Activated CD4-positive, alpha-beta T cell treated with anti-CD3 and anti-CD28 coated beads for 24 hours (primary cell): ENCODE measurements at regions not wholly inside any gene's neighbourhood (a gene's known extent, or its start where the extent isn't known, plus 50 kb on each side); places are given as distances from the start of the nearest gene placed in this dataset.

Experiments
- DNase-seq, 2 donors: peaks; one replicate each; pipeline ENCODE4 v3.0.0-alpha.2; 2020; ENCODE audit warnings: low read depth in 2 of 2

DNA sequence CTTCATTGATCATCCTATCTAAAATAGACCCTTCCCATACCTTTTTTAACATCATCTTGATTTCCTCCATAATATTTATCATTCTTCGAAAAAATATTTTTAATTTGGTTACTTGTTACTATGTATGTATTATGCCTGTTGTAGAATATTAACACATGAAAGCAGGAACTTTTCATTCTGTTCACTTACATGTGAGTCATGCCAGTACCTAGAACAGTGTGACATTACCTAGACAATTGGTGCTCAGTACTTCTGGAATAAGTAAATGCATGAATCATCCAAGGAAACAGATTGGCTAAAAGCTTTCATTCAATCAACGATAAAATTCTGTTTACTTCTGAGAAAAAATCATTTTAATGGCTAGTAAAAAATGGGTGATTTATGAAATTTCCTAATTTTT is 76.4 kb downstream of the CXXC4 start:
- DNase-seq = no peak

DNA sequence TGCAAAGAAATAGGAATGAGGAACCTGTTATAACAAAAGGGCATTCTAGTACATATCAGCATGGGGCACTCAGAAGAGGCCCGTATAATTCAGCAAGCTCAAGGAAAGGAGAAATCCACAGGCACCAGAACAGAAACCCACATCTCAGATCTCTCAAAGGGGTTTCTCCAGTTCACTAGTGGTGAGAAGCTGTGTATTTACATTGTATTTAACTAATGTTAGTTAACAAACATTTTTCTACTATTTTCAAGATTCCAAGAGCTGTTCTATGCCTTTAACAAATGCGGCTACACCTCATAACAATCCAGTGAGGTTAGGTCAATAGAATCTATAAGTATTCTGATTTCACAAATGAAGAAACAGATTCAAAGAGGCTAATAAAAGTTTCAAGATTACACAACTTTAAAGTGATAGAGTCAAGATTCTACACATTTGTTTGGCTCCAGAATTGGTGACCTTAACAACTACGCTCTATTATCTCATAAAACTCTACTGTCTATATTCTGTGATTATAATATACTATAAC is 77.3 kb downstream of the CXXC4 start:
- no peak for DNase-seq

DNA sequence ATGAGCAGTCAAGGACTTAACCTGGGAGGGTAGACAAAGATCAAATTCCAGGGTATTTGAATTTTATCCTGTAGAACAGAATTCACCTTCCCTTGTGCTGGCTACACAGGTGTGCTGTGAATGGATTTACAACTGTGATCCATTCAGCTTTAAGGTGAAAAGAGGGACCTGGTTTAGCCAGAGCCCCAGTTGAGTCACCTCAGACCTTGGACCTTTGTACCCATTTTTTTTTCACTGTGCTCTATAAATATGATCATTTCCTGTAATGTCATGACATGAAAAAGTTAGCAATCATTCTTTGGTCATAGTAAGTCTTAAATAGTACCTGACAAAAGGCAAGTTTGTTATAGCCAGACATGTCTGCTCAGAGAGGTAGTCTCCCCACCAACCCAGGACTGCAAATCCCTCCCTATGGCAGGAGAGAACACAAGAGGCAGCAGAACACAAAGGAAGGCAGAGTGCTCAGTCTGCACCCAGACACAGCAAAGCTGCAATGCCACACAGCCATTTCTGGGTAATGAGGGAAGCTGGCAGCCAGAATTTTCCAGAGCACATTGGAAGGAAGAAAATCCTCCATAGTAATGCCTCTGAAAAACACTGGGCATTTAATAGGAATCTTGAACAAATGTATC is 77.9 kb downstream of the CXXC4 start:
- no peak for DNase-seq

DNA sequence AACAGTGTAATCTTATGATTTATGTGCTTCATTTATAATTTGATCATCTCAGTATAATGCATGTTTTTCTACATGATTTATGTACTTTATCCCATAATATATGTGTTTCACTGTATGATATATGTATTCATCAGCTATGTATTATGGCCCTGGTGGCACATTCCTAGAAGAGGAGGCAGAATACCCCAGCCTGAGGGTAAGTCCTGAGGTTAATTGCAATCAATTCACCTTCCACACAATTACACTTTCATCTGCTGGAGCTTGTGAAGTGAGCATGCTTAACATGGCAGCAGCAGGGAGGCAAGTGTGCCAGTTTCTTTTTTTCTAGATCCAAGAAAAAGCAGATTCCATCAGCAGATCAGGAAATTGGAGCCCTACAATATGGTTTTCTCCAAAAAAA is 81.2 kb downstream of the CXXC4 start:
- no peak for DNase-seq

DNA sequence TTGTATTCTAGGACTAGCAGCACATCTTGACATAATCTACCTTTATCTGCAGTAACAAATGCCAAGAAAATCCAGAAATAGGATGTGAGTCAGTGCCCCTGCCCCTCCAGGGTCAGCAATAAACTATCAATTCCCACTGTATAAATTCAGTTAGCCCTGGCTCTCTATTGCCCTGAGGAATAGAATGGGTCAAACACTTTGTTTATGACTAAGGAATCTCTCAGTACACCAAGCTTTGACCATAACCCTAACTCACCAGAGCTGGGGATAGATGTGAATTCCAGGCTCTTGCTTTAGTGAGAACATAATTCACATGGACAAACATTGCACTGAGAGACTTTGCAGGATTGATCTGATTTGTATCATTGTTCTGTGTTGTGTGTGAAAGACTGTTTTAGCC is 82.3 kb downstream of the CXXC4 start:
- no peak for DNase-seq

DNA sequence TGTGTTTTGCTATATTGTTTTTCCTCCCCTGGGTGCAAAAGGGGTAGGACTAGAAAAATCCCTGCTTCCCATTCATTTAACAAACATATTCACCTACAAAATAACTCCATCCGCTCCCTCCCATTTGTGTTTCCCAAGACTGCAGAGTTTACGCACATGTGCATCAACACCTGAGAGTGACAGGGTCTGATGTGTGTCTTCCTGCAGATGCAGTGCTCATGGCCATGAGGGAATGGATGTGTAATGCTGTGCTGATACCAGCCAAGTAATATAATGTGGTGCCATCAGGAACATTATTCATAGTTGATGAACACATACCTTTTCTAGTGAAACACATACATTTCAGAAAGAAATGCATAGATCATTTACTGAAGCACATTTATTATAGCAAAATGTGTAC is 83.2 kb downstream of the CXXC4 start:
- no peak for DNase-seq

DNA sequence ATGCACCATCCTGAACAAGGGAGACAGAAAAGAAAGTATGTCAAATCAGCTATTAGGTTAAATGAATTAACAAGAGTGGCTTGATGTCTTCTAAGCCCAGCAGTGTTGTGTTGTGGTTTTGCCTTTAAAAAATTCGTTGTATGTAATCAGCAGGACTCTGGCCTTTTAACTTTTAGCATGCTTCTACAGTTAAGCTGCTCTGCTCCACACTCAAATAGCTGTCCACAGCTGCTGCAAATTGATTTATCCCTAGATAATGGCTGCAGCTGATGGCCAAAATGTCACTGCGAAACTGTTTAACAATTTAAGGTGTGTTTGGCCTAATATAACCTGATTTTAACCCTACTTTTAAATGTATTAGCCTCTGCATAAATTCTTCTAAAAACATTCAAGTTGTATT is 85.8 kb downstream of the CXXC4 start:
- no peak for DNase-seq

DNA sequence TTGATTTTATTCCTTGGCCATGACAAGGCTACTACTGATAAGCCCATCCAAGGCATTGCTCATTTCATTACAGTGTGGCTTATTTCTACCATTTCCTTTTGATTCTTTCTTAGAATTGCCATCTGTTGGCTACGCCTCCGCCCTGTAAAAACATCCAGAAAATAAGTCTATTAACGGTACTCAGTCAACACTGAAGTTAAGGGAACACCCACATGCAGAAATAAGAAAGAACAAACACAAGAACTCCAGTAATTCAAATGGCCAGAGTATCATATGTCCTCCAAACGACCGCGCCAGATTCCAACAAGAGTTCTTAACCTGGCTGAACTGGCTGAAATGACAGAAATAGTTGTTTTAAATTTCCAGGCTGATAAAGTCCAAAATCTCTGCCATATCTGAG is 90.3 kb downstream of the CXXC4 start:
- no peak for DNase-seq

DNA sequence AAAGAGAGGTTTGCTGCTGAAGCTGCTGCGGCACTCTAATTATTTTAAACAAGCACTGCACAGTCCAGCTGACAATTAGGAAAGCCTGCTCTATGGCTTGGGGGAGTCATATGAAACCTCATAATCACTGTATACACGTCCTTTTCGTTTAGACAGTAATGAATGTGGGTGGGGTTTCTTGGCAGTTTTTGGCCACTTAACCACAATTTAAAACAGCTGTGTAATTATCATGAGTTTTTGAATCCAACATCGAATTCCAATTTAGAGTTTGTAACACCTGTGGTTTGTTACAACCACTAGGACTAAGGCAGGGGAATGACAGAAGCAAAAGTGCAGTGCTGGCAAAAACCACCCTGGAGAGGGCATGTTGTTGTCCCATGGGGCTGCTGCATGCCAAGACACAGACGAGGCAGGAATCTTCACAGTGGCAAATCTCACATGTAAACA is 99.5 kb downstream of the CXXC4 start:
- no peak for DNase-seq

DNA sequence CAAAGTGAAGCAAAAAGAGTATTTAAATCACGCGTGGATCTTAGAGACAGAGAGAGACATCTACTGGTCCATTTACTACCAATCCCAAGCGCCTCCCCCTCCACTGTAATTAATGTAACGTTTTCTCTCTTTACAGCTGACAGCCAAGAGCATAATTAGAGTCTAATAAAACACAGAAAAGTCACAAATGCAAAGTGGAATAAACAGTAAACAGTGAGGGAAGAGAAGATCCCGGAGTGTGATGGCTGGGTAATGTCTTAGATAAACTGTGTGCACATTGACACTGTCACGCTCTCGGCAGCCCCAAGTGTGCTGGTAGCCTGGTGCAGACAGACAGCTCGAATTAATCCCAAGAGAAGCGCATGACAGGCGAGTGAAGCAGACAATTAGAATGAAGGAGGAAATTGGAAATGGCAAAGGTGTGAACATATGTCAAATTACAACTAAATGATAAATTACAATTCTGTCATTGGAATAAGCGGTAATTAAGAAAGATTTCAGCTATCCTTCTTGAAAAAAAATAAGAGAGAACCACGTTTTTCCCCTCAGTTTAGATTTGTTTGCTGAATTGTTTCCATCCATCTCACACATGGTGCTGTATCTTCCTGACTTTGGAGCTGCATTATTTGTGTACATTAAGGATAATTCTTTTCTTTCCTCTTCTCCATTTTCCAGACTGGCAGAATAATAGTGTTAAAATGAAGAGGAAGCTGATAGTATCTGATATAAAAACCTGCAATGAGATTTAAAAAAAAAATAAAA is 100.1 kb downstream of the CXXC4 start:
- no peak for DNase-seq

DNA sequence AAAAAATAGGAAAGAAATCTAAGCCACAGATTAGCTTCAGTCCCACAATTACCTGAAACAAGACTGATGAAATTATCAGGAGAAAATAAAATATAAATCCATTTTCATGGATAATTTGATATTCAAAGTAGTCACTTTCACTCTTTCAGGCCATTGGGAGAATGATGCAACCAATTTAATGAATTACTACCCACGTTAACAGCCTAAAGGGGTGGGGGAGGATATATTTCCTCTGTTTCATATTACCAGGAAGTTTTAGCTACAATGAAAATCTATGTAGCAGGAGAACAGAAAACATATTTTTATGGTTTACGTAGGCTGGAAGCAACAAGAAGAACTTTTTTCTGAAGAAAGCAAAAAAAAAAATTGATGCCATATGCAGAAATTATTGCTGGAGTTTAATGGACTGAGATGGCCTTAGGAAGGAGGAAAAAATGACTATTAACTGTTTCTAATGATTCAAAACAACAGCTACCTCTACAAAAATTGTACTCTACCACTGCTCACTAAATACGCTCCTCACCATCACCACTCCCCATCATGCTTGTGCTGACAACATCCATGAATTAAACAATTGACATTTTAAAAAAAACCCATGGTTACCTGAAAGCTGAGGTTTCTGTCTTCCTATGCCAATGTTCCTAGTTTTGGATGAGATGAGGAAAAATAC is 100.9 kb downstream of the CXXC4 start:
- DNase-seq = no peak

DNA sequence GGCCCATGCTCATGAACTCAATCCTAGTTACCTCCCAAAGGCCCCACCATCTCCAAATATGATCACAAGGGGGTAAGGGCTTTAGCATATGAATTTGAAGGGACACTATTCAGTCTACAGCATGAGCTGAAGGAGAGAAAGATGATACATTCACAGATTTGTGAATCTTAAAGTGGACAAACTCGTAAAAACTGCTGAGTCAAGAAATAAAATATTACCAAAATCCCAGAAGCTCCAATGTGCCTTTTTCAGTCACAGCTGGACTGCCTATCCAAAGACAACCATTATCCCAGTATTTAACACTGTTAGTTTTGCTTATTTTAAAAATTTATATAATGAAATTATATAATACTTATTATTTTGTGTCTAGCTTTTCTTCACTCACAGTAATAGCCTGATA is 109.0 kb downstream of the CXXC4 start:
- DNase-seq = no peak

DNA sequence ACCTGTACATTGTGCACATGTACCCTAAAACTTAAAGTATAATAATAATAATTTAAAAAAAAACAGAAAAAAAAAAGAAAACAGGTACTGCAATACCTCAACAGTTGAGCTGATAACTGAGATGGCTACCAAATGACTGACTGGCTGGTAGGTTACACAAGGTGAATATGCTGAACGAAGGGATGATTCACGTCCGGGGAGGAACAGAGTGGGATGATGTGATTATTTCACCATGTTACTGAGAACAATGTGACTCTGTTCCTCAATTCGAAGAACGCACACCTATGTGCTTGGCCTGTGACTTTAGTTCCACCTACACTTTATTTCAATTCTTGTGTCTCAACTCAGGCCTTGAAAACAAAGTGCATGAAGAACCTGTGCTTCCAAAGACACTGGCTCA is 111.7 kb downstream of the CXXC4 start:
- no peak for DNase-seq

DNA sequence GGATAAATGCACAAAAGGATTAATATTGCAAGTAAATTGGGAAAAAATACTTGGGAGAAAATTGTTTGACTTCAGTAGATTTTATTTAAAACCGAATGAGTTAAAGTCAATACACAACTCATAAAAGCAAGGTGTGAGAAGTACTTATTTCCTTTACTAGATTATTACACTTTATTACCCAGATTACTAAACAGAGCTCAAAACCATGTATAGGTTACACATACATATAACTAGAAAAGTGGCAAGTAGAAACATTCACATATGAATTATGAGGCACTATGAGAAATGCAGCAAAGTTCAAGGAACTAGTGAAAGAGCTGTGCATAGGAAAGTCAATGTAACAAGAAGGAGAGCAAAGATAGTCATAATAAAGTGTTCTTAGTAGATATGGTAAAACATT is 113.0 kb downstream of the CXXC4 start:
- no peak for DNase-seq

DNA sequence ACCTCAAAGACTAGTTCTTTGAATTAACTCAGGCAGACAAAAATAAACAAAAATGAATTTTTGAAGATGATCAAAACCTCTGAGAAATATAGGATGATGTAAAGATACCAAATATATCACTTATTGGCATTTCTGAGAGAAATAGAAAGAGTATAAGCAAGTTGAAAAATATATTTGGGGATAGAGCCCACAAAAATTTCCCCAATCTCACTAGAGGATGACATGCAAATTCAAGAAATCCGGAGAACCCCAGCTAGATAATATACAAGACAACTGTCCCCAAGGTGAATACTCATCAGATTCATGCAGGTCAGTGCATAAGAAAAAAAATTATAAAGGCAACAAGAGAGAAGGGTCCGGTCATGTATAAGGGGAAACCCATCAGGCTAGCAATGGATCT is 129.1 kb downstream of the CXXC4 start:
- DNase-seq = no peak

DNA sequence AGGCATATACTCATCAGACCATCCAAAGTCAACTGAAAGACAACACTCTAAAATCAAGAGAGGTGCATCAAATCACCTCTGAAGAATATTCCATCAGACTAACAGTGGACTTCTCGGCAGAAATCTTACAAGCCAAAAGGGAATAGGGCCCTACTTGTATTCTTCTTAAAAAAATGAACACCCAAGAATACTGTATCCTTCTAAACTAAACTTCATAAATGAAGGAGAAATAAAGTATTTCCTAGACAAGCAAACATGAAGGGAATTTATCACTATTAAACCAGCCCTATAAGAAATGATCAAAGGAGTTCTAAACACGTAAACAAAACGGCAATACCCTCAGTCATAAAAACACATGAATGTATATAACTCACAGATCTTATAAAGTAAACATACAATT is 141.2 kb downstream of the CXXC4 start:
- DNase-seq = no peak

DNA sequence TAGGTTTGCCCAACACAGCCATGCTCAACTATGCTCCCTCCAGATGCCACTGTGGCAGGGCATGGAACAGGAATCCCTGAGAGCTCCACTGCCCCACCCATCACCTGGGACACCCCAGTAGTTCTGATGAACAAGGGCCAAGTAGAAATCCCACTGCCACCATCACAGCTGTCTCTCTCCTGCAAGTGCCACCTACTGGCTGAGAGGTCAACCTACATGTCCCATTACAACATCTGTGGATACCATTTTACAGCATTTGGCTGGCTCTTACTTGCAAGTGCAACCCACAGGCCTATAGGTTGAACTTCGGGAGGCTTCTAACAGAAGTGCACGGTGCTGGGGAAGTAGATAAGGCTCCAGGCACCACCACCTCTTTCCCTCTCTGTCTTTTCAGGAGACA is 142.5 kb downstream of the CXXC4 start:
- DNase-seq = no peak

DNA sequence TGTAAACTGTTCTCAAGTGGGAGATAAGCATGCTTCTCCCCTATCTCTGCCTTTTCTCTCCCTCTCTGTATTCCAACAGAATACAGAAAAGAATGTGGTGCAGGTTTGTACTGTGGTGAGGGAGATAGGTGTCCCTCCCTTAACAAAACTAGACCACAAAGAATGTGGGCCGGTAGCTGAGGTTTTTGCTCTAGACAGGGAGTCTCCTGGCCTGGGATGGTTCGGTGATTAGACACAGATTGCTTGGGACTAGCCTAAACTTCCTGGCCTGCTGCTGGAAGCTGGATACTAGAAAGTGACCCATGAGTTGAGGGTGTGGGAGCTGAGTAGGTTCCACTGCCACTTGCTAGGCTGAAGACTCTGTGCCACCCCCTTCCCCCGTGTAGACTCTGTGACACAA is 143.0 kb downstream of the CXXC4 start:
- no peak for DNase-seq

DNA sequence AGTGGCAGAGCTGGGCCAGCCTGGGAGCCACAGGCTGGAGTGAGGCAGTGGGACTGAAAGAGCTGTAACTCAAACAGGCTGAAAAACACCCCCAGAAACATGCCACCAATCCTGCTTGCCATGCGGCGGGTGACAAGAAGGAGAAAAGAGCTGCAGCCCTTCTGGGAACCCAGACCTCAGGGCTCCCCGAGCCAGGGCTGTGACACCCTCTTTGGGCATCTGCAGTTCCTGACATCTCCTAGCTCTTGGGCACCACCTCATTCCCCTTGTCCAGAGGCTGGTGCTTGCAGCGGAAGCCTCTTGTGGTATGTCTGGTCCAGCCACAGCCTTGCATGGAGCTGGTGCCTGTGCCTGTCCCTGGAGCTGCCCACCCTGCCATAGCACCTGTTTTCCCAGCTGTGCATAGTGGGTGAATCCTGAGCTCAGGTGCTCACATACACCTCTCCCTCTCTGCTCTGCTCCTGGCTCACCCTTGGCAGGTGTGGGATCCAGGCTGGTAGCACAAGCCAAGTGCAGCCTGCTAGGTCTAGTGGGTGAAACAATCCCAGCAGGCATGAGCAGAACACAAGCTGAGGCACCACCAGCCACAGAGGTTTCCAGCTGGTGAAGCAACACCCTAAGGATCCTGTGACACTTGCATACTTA is 149.0 kb downstream of the CXXC4 start:
- no peak for DNase-seq

DNA sequence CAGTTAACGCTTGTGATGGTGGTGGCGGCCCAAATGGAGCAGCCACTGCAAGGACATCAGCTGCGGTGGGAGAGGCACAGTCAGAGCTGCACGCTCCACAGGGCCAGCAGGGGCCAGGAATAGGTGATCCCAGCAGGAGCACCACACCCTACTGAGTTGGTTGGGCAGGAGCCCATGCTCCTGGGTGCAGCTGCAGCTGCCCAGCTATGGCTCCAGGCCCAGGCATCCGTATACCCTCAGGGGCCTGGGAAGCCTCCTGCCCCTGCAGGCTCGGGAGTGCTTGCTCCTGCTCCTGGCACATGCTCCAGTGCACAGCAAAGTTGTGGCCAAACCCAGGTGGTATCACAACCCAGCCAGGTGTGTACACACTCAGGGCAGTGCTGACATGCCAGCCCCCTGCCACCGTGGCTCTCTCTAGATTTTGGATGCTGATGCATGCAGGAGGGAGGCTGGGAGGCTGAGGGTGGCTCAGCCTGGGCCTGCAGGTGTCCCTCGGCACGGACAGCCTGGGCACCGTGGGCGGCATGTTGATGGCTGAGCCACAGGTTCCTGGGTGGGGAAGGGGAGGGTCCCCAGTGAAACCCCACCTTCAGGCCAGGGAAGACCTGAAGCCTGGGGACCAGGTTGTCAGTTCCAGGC is 150.2 kb downstream of the CXXC4 start:
- no peak for DNase-seq

DNA sequence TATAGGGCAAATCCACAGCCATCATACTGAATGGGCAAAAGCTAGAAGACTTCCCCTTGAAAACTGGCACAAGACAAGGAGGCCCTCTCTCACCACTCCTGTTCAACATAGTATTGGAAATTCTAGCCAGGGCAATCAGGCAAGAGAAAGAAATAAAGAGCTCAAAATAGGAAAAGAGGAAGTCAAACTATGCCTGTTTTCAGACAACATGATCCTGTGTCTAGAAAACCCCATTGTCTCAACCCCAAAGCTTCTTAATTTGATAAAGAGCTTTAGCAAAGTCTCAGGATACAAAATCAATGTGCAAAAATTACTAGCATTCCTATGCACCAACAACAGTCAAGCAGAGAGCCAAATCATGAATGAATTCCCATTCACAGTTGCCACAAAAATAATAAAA is 160.3 kb downstream of the CXXC4 start:
- DNase-seq = no peak
